Smooth muscle cell (in vitro differentiated cells): ENCODE measurements at regions not wholly inside any gene's neighbourhood (a gene's known extent, or its start where the extent isn't known, plus 50 kb on each side); places are given as distances from the start of the nearest gene placed in this dataset.

Source experiments
- DNase-seq: peaks from one replicate; lab custom pipeline; 2025; ENCODE audit not compliant: unreplicated experiment; lab: John Stamatoyannopoulos, UW
- H2AFZ ChIP-seq: fragments of 200-600 bp; sonication (generic); 2 replicates; pipeline ENCODE4 v1.6.0; 2016; ENCODE audit warnings: antibody characterized with exemption, low read depth, mild to moderate bottlenecking
- H3F3A ChIP-seq: fragments of 200-600 bp; sonication (generic); 2 replicates; pipeline ENCODE4 v1.6.0; 2017; ENCODE audit warnings: antibody characterized with exemption, low read depth
- H3K27ac ChIP-seq: fragments of 200-600 bp; sonication (generic); 2 replicates; pipeline ENCODE4 v1.5.1; 2016; ENCODE audit warnings: low read depth, mild to moderate bottlenecking
- H3K27me3 ChIP-seq: fragments of 200-600 bp; sonication (generic); 2 replicates; pipeline ENCODE4 v1.6.1; 2016; ENCODE audit warnings: low read depth, mild to moderate bottlenecking
- H3K36me3 ChIP-seq: fragments of 200-600 bp; sonication (generic); 2 replicates; pipeline ENCODE4 v1.5.1; 2016; ENCODE audit warnings: low read depth
- H3K4me1 ChIP-seq: fragments of 200-600 bp; sonication (generic); 2 replicates; pipeline ENCODE4 v1.5.1; 2016; ENCODE audit warnings: low read depth
- H3K4me2 ChIP-seq: fragments of 200-600 bp; sonication (generic); 2 replicates; pipeline ENCODE4 v1.6.0; 2016; ENCODE audit warnings: mild to moderate bottlenecking
- H3K4me3 ChIP-seq: fragments of 200-600 bp; sonication (generic); 2 replicates; pipeline ENCODE4 v1.5.1; 2016; ENCODE audit warnings: mild to moderate bottlenecking
- H3K79me2 ChIP-seq: fragments of 200-600 bp; sonication (generic); 2 replicates; pipeline ENCODE4 v1.6.0; 2016; ENCODE audit warnings: low read depth, mild to moderate bottlenecking
- H3K9ac ChIP-seq: fragments of 200-600 bp; sonication (generic); 2 replicates; pipeline ENCODE4 v1.6.0; 2016; ENCODE audit warnings: low read depth
- H3K9me3 ChIP-seq: fragments of 200-600 bp; sonication (generic); replicated peaks from 2 replicates; pipeline ENCODE4 v1.5.1; 2016; ENCODE audit warnings: low read depth
- H4K20me1 ChIP-seq: fragments of 200-600 bp; sonication (generic); 2 replicates; pipeline ENCODE4 v1.6.0; 2016; ENCODE audit warnings: low read depth
- CTCF ChIP-seq: fragments of 200-600 bp; sonication (generic); IDR thresholded peaks from 2 replicates; pipeline ENCODE4 v1.5.1; 2017; ENCODE audit warnings: borderline replicate concordance, mild to moderate bottlenecking, antibody characterized with exemption; ENCODE audit not compliant: insufficient read depth, poor library complexity, severe bottlenecking
- WGBS: methylation state at CpG from one replicate; pipeline ENCODE4 v1.1.7; 2016; ENCODE audit warnings: low lambda C conversion rate; 5-methylcytosine and 5-hydroxymethylcytosine counted together

DNA sequence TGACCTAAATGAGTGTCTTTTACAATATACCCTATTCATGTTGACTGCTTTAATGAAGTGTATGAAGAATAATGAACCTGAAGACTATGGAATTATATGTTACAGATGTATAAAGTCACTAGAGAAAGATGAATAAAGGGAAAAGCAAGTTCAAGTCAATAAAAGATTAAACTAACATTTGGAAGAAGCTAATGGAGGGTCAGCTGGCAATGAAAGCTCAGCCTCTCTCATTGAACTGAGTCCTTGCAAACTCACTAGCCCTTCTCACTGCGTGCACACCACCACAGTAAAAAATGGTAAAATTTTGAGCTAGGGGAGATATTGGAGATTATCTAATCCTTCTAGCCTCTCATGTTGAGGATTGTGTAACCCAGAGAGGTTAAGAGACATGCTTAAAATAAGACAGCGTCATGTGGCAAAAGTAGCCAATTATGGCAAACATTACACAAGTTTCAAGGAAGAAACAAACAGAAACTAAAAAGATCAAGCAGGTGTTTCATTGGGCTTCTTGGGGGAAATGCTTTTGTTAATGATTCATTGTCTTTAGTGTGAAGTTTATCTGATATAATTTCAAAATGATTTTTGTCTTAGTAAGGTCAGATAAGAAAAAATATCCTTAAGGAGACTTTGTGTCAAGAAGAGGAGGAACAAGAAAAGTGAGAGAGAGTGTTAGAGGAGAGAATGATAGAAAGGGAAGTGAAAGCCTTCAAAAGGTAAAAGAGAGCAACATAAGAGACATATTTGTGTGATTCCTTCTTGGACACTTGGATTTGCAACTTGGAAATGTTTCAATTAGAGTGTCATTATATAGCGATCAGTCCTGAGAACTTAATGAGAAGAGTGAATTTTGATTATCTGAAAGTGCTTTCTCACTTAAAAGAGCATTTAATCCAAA lies 893.7 kb upstream of the FAM98A start:
- no peaks in the 10 kb centered on the region for H3K4me1 ChIP-seq
- WGBS = 90% methylated on average over 3 of the region's 3 CpGs
- no peak overlapping the region for H3K4me2 ChIP-seq
- H3K27ac ChIP-seq = no peak overlapping the region
- no peaks in the 10 kb centered on the region for H3K9me3 ChIP-seq
- DNase-seq = no peak
- H3F3A ChIP-seq = no peaks in the 10 kb centered on the region
- no peak overlapping the region for H3K9ac ChIP-seq
- no peaks in the 10 kb centered on the region for H3K36me3 ChIP-seq
- no peaks in the 10 kb centered on the region for H3K79me2 ChIP-seq
- no peaks in the 10 kb centered on the region for H4K20me1 ChIP-seq
- H3K4me3 ChIP-seq = no peak overlapping the region
- no peak overlapping the region for H2AFZ ChIP-seq
- TF ChIP-seq CTCF = no peak
- H3K27me3 ChIP-seq = no peaks in the 10 kb centered on the region

DNA sequence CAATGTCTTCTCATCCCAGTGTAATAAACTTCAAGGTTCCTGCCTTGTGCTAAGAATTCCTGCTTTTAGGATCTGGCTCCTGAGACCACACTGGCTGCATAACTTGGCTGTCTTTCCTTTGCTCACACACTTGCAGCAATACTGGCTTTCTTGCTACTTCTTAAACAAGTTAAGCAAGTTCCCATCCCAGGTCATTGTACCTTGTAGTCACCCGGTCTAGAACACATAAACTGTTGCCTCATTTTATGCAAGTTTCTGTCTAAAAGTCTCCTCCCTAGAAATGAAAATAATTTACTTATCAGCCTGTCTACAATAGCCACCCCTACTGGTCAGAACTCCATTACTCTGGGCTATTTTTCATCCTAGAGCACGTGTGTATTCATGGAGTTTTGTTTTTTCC lies 887.9 kb upstream of the FAM98A start:
- DNase-seq = no peak
- H3K4me1 ChIP-seq = no peaks in the 10 kb centered on the region
- no peaks in the 10 kb centered on the region for H3K9me3 ChIP-seq
- H3K27ac ChIP-seq = no peak overlapping the region
- no peaks in the 10 kb centered on the region for H4K20me1 ChIP-seq
- TF ChIP-seq CTCF = no peak
- H3F3A ChIP-seq = no peaks in the 10 kb centered on the region
- no peak overlapping the region for H3K4me3 ChIP-seq
- no peak overlapping the region for H3K4me2 ChIP-seq
- WGBS = 79% methylated on average over 2 of the region's 2 CpGs
- no peaks in the 10 kb centered on the region for H3K36me3 ChIP-seq
- H2AFZ ChIP-seq = no peak overlapping the region
- no peaks in the 10 kb centered on the region for H3K27me3 ChIP-seq
- H3K9ac ChIP-seq = no peak overlapping the region
- no peaks in the 10 kb centered on the region for H3K79me2 ChIP-seq

- no peak for TF ChIP-seq CTCF
- H3K79me2 ChIP-seq = no peaks in the 10 kb centered on the region
- no peak for DNase-seq
- H3K27ac ChIP-seq = no peak overlapping the region
- no peaks in the 10 kb centered on the region for H3K27me3 ChIP-seq
- no peak overlapping the region for H3K4me2 ChIP-seq
- H3K4me1 ChIP-seq = no peaks in the 10 kb centered on the region
- H3K36me3 ChIP-seq = no peaks in the 10 kb centered on the region
- no peaks in the 10 kb centered on the region for H3K9me3 ChIP-seq
- H4K20me1 ChIP-seq = no peaks in the 10 kb centered on the region
- 87% methylated on average over 3 of the region's 3 CpGs for WGBS
- H2AFZ ChIP-seq = no peak overlapping the region
- H3K4me3 ChIP-seq = no peak overlapping the region
- H3F3A ChIP-seq = no peaks in the 10 kb centered on the region
- H3K9ac ChIP-seq = no peak overlapping the region
These were observed 882.4 kb upstream of the FAM98A start for GRCh38 chr2:34481542-34481941.

GRCh38 chr2:34480366-34480765 lies 881.3 kb upstream of the FAM98A start:
- Histone ChIP-seq H3K4me2 (no peak overlapping the region), H3K27ac (no peak overlapping the region), H2AFZ (no peak overlapping the region), H3F3A (no peaks in the 10 kb centered on the region), H3K4me1 (no peaks in the 10 kb centered on the region), H3K79me2 (no peaks in the 10 kb centered on the region), H3K9me3 (no peaks in the 10 kb centered on the region), H3K4me3 (no peak overlapping the region), H4K20me1 (no peaks in the 10 kb centered on the region), H3K9ac (no peak overlapping the region), H3K27me3 (no peaks in the 10 kb centered on the region), H3K36me3 (no peaks in the 10 kb centered on the region)
- 89% methylated on average over 2 of the region's 2 CpGs for WGBS
- DNase-seq = no peak
- TF ChIP-seq CTCF = no peak
